ENCODE measurements at regions not wholly inside any gene's neighbourhood (a gene's known extent, or its start where the extent isn't known, plus 50 kb on each side); places are given as distances from the start of the nearest gene placed in this dataset.
"Not testable (repeated sequence)": the region's sequence is repeated elsewhere in the genome, so short reads cannot be mapped to it uniquely, and the experiment has no call there.

DNA sequence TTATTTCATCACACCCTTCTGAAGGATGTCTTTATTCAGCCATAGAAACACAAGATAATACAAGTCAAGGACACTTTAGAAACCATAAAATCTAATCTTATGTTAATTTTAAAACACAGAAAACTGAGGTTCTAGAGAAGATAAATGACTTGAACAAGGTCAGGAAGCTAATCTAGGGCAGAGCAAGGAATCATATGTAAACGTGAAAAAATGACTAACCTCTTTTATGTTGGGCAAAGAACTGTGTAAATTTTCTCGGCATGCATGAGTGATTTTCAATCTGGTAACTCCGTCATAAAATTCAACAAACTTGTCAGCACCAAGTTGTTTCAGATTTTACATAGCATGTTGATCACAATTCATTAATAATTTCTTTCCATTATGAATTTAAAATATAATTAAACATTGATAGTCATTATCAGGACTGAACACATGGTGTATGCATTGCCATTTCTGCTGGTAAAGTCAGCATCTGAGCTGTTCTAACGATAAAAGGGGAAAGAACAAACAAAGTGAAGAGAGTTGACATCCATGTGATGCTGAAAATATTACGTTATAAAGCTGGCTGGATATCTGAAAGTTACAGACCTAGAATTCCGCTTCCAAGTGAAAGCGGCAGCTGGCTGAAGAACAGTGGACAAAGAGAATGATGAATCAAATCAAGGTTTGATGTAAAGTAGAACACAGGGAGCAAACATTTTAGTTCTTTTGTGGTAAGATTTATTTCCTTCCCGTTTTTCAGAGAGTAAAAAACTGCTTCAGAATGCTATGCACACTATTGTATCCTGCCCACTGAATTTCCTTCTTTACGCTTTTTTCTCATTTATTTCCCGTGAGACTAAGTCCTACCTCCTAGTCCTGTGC, 1037.4 kb upstream of the TMPRSS15 start:
- Mint-ChIP-seq H3K27ac (no peak overlapping the region), H3K27me3 (no peaks in the 10 kb centered on the region), H3K4me1 (peaks cover 3% of the 10 kb centered on the region), H3K4me3 (no peak overlapping the region), H3K36me3 (ENCODE audit: low read depth) (no peaks in the 10 kb centered on the region), H3K9me3 (peaks cover 8% of the 10 kb centered on the region)
- ATAC-seq = no peak
- no peak for DNase-seq

DNA sequence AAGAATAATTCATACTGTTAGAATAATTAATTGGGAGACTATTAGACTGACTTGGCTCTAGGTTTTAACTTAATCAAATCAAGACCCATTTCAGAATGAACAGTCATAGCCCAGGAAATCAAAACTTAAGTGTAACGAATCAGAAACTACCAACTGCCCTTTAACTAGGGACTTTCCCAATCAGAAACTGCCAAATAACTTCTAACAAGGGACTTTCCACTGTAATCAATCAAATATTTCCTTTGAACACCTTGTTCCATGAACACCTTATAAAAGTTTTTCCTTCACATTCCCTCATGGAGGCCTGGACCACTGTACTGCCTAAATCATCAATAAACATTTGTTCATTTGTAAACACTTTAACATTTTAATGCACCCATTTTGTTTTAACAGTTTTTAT, 1054.7 kb upstream of the TMPRSS15 start:
- H3K27me3 Mint-ChIP-seq = peaks cover 2% of the 10 kb centered on the region
- H3K36me3 Mint-ChIP-seq (ENCODE audit: low read depth) = no peaks in the 10 kb centered on the region
- no peak for ATAC-seq
- no peak for DNase-seq
- H3K27ac Mint-ChIP-seq = no peak overlapping the region
- peaks cover 8% of the 10 kb centered on the region for H3K9me3 Mint-ChIP-seq
- H3K4me3 Mint-ChIP-seq = no peak overlapping the region
- H3K4me1 Mint-ChIP-seq = no peaks in the 10 kb centered on the region

- DNase-seq (no peak), ATAC-seq (no peak)
- Mint-ChIP-seq H3K27ac (no peak overlapping the region), H3K4me3 (no peak overlapping the region), H3K36me3 (ENCODE audit: low read depth) (no peaks in the 10 kb centered on the region), H3K27me3 (peaks cover 2% of the 10 kb centered on the region), H3K4me1 (no peaks in the 10 kb centered on the region), H3K9me3 (peaks cover 8% of the 10 kb centered on the region)
Observed at GRCh38 chr21:19461481-19462205, 1058.1 kb upstream of the TMPRSS15 start.

DNA sequence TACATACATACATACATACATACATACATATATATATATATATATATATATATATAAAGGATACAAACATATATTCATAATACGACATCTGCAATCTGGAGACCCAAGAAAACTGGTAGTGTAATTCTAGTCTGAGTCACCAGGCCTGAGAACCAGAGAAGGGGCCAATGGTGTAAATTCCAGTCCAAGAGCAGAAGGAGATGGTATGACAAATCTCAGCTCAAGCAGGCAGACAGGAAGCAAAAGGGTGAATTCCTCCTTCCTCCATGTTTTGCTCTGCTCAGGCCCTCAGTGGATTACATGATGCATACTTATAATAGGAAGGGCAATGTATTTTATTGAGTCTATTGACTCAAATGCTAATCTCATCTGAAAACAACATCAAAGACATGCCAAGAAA, 1060.4 kb upstream of the TMPRSS15 start:
- ATAC-seq (no peak), DNase-seq (no peak)
- Mint-ChIP-seq H3K27me3 (peaks cover 2% of the 10 kb centered on the region), H3K4me1 (no peaks in the 10 kb centered on the region), H3K36me3 (ENCODE audit: low read depth) (no peaks in the 10 kb centered on the region), H3K9me3 (peaks cover 4% of the 10 kb centered on the region), H3K4me3 (no peak overlapping the region), H3K27ac (no peak overlapping the region)

- no peak for ATAC-seq
- Mint-ChIP-seq H3K4me3 (no peak overlapping the region), H3K36me3 (ENCODE audit: low read depth) (no peaks in the 10 kb centered on the region), H3K9me3 (peaks cover 13% of the 10 kb centered on the region), H3K27ac (no peak overlapping the region), H3K4me1 (no peaks in the 10 kb centered on the region), H3K27me3 (no peaks in the 10 kb centered on the region)
- no peak for DNase-seq
Observed at GRCh38 chr21:19468991-19469715, 1065.6 kb upstream of the TMPRSS15 start.

GRCh38 chr21:19475525-19475924, 1071.9 kb upstream of the TMPRSS15 start:
- peaks cover 13% of the 10 kb centered on the region for H3K9me3 Mint-ChIP-seq
- no peaks in the 10 kb centered on the region for H3K4me1 Mint-ChIP-seq
- H3K27ac Mint-ChIP-seq = no peak overlapping the region
- H3K36me3 Mint-ChIP-seq (ENCODE audit: low read depth) = no peaks in the 10 kb centered on the region
- no peak for ATAC-seq
- no peaks in the 10 kb centered on the region for H3K27me3 Mint-ChIP-seq
- no peak for DNase-seq
- no peak overlapping the region for H3K4me3 Mint-ChIP-seq

- no peak overlapping the region for H3K4me3 Mint-ChIP-seq
- ATAC-seq (no peak), DNase-seq (no peak)
- H3K4me1 Mint-ChIP-seq = no peaks in the 10 kb centered on the region
- H3K36me3 Mint-ChIP-seq (ENCODE audit: low read depth) = no peaks in the 10 kb centered on the region
- no peaks in the 10 kb centered on the region for H3K27me3 Mint-ChIP-seq
- no peak overlapping the region for H3K27ac Mint-ChIP-seq
- H3K9me3 Mint-ChIP-seq = peaks cover 4% of the 10 kb centered on the region
Observed at GRCh38 chr21:19489930-19490329, 1086.3 kb upstream of the TMPRSS15 start.

GRCh38 chr21:19490481-19490880, 1086.9 kb upstream of the TMPRSS15 start:
- ATAC-seq = no peak
- peaks cover 4% of the 10 kb centered on the region for H3K9me3 Mint-ChIP-seq
- no peaks in the 10 kb centered on the region for H3K4me1 Mint-ChIP-seq
- no peak for DNase-seq
- H3K27ac Mint-ChIP-seq = no peak overlapping the region
- no peaks in the 10 kb centered on the region for H3K27me3 Mint-ChIP-seq
- H3K36me3 Mint-ChIP-seq (ENCODE audit: low read depth) = no peaks in the 10 kb centered on the region
- no peak overlapping the region for H3K4me3 Mint-ChIP-seq

DNA sequence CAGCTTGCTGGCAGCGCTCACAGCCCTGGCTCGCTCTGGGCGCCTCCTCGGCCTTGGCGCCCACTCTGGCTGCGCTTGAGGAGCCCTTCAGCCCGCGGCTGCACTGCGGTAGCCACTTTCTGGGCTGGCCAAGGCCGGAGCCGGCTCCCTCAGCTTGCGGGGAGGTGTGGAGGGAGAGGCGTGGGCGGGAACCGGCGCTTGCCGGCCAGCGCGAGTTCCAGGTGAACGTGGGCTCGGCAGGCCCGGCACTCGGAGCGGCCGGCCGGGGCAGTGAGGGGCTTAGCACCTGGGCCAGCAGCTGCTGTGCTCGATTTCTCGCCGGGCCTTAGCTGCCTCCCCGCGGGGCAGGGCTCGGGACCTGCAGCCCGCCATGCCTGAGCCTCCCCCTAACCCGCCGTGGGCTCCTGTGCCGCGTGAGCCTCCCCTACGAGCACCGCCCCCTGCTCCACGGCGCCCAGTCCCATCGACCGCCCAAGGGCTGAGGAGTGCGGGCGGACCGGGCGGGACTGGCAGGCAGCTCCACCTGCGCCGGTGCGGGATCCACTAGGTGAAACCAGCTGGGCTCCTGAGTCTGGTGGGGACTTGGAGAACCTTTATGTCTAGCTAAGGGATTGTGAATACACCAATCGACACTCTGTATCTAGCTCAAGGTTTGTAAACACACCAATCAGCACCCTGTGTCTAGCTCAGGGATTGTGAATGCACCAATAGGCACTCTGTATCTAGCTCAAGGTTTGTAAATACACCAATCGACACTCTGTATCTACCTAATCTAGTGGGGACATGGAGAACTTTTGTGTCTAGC, 1090.1 kb upstream of the TMPRSS15 start:
- not testable (repeated sequence) for ATAC-seq; H3K9me3 Mint-ChIP-seq; H3K36me3 Mint-ChIP-seq (ENCODE audit: low read depth); H3K27me3 Mint-ChIP-seq; H3K4me1 Mint-ChIP-seq; H3K27ac Mint-ChIP-seq; DNase-seq; H3K4me3 Mint-ChIP-seq

DNA sequence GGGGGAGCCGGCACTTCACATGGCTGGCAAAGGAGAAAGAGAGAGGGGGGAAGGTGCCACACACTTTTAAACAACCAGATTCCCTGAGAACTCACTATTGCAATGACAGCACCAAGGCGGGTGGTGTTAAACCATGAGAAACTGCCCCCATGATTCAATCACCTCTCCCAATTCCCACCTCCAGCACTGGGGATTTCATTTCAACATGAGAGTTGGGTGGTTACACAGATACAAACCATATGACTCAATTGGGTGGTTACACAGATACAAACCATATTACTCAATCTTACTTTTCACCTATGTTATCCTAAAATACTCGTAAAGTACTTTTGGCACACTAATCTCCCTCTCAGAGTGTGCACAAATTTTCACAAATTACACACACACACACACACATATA, 1097.5 kb upstream of the TMPRSS15 start:
- DNase-seq (no peak), ATAC-seq (no peak)
- H3K36me3 Mint-ChIP-seq (ENCODE audit: low read depth) = no peaks in the 10 kb centered on the region
- no peaks in the 10 kb centered on the region for H3K27me3 Mint-ChIP-seq
- no peak overlapping the region for H3K4me3 Mint-ChIP-seq
- H3K27ac Mint-ChIP-seq = no peak overlapping the region
- peaks cover 14% of the 10 kb centered on the region for H3K9me3 Mint-ChIP-seq
- no peaks in the 10 kb centered on the region for H3K4me1 Mint-ChIP-seq

- Mint-ChIP-seq H3K4me1 (no peaks in the 10 kb centered on the region), H3K9me3 (peaks cover 18% of the 10 kb centered on the region)
- no peak for ATAC-seq
Observed at GRCh38 chr21:19507682-19508260, 1104.2 kb upstream of the TMPRSS15 start.

GRCh38 chr21:19508442-19508841, 1104.9 kb upstream of the TMPRSS15 start:
- H3K9me3 Mint-ChIP-seq = peaks cover 17% of the 10 kb centered on the region
- no peak overlapping the region for H3K27ac Mint-ChIP-seq
- no peaks in the 10 kb centered on the region for H3K4me1 Mint-ChIP-seq
- no peak for DNase-seq
- H3K36me3 Mint-ChIP-seq (ENCODE audit: low read depth) = no peaks in the 10 kb centered on the region
- no peak for ATAC-seq
- no peaks in the 10 kb centered on the region for H3K27me3 Mint-ChIP-seq
- H3K4me3 Mint-ChIP-seq = no peak overlapping the region

More at GRCh38 chr21:19507682-19508260, 1104.2 kb upstream of the TMPRSS15 start:
- no peak for DNase-seq
- H3K27me3 Mint-ChIP-seq = no peaks in the 10 kb centered on the region
- H3K36me3 Mint-ChIP-seq (ENCODE audit: low read depth) = no peaks in the 10 kb centered on the region
- no peak overlapping the region for H3K27ac Mint-ChIP-seq
- no peak overlapping the region for H3K4me3 Mint-ChIP-seq

DNA sequence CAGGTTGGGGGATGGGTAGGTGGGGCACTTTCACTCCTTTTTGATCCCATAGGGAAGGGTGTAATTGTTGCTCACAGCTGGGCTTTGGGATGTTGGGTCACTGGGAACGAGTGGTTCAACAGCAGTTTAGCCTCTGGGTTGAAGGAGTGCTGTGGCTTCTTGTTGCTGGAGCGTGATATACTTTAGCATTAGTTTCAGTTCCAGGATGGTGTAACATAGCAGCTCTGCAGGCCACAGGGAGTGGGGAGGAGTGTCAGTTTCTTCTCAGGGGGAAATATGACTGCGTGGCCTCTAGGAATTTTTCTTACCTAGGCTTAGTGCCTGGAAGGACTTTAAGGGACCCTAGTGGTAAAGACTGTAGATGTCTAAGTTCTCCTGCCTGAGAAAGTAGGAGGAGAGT, 1105.3 kb upstream of the TMPRSS15 start:
- ATAC-seq (no peak), DNase-seq (no peak)
- H3K36me3 Mint-ChIP-seq (ENCODE audit: low read depth) = no peaks in the 10 kb centered on the region
- H3K4me1 Mint-ChIP-seq = no peaks in the 10 kb centered on the region
- peaks cover 17% of the 10 kb centered on the region for H3K9me3 Mint-ChIP-seq
- no peak overlapping the region for H3K27ac Mint-ChIP-seq
- H3K4me3 Mint-ChIP-seq = no peak overlapping the region
- H3K27me3 Mint-ChIP-seq = no peaks in the 10 kb centered on the region

GRCh38 chr21:19510057-19510456, 1106.5 kb upstream of the TMPRSS15 start:
- H3K27me3 Mint-ChIP-seq = no peaks in the 10 kb centered on the region
- no peak for ATAC-seq
- DNase-seq = no peak
- no peaks in the 10 kb centered on the region for H3K4me1 Mint-ChIP-seq
- no peaks in the 10 kb centered on the region for H3K36me3 Mint-ChIP-seq (ENCODE audit: low read depth)
- H3K4me3 Mint-ChIP-seq = no peak overlapping the region
- peaks cover 25% of the 10 kb centered on the region for H3K9me3 Mint-ChIP-seq
- H3K27ac Mint-ChIP-seq = no peak overlapping the region
